ENCODE measurements at regions not wholly inside any gene's neighbourhood (a gene's known extent, or its start where the extent isn't known, plus 50 kb on each side); places are given as distances from the start of the nearest gene placed in this dataset.

- ChIA-PET CTCF (no interaction called here), POLR2A (ENCODE audit: unreplicated experiment) (no interaction called here)
- Histone ChIP-seq H3K79me2 (ENCODE audit: low read depth) (no peaks in the 10 kb centered on the region), H3K4me1 (replicated peaks; ENCODE audit: insufficient read depth) (no peaks in the 10 kb centered on the region), H4K20me1 (ENCODE audit: insufficient read depth) (no peaks in the 10 kb centered on the region), H3F3A (ENCODE audit: insufficient read depth, low read depth) (no peaks in the 10 kb centered on the region), H2AFZ (no peak overlapping the region), H3K27me3 (ENCODE audit: insufficient read depth, low read depth) (no peaks in the 10 kb centered on the region), H3K4me3 (no peak overlapping the region), H3K4me2 (no peak overlapping the region), H3K36me3 (ENCODE audit: low read depth) (no peaks in the 10 kb centered on the region), H3K27ac (no peak overlapping the region), H3K9me3 (ENCODE audit: insufficient read depth, low read depth) (no peaks in the 10 kb centered on the region), H3K9me2 (ENCODE audit: insufficient read depth) (no peaks in the 10 kb centered on the region)
- TF ChIP-seq CTCF (conservative IDR thresholded peaks at IDR 0.05) = no peak
- TF ChIP-seq EZH2 (IDR thresholded peaks at IDR 0.05; ENCODE audit: low read depth) = no peak
- BruUV-seq (replicated peaks) = no TSS peak
- intact Hi-C loops (cut with micrococcal nuclease; ENCODE audit: unreplicated experiment) = no loop called here
- no peak for DNase-seq
Measured at GRCh38 chr4:12961713-12962112, 522.4 kb downstream of the RAB28 start.

GRCh38 chr4:12958436-12958835 lies 525.7 kb downstream of the RAB28 start:
- no peak for TF ChIP-seq EZH2 (IDR thresholded peaks at IDR 0.05; ENCODE audit: low read depth)
- no peak for TF ChIP-seq CTCF (conservative IDR thresholded peaks at IDR 0.05)
- Histone ChIP-seq H3K27me3 (ENCODE audit: insufficient read depth, low read depth) (no peaks in the 10 kb centered on the region), H3K9me2 (ENCODE audit: insufficient read depth) (no peaks in the 10 kb centered on the region), H3K36me3 (ENCODE audit: low read depth) (no peaks in the 10 kb centered on the region), H3K27ac (no peak overlapping the region), H3F3A (ENCODE audit: insufficient read depth, low read depth) (no peaks in the 10 kb centered on the region), H3K9me3 (ENCODE audit: insufficient read depth, low read depth) (no peaks in the 10 kb centered on the region), H3K4me1 (replicated peaks; ENCODE audit: insufficient read depth) (no peaks in the 10 kb centered on the region), H3K4me3 (no peak overlapping the region), H3K79me2 (ENCODE audit: low read depth) (no peaks in the 10 kb centered on the region), H3K4me2 (no peak overlapping the region), H2AFZ (no peak overlapping the region), H4K20me1 (ENCODE audit: insufficient read depth) (no peaks in the 10 kb centered on the region)
- ChIA-PET POLR2A (ENCODE audit: unreplicated experiment) (no interaction called here), CTCF (no interaction called here)
- no TSS peak for BruUV-seq (replicated peaks)
- intact Hi-C loops (cut with micrococcal nuclease; ENCODE audit: unreplicated experiment) = no loop called here
- no peak for DNase-seq

- no peaks in the 10 kb centered on the region for H3K9me2 ChIP-seq (ENCODE audit: insufficient read depth)
- H3K36me3 ChIP-seq (ENCODE audit: low read depth) = no peaks in the 10 kb centered on the region
- BruUV-seq (replicated peaks) = no TSS peak
- H2AFZ ChIP-seq = no peak overlapping the region
- H3F3A ChIP-seq (ENCODE audit: insufficient read depth, low read depth) = no peaks in the 10 kb centered on the region
- no peak overlapping the region for H3K4me3 ChIP-seq
- no peak for TF ChIP-seq EZH2 (IDR thresholded peaks at IDR 0.05; ENCODE audit: low read depth)
- TF ChIP-seq CTCF (conservative IDR thresholded peaks at IDR 0.05) = no peak
- H3K27ac ChIP-seq = no peak overlapping the region
- no peaks in the 10 kb centered on the region for H3K4me1 ChIP-seq (replicated peaks; ENCODE audit: insufficient read depth)
- ChIA-PET POLR2A (ENCODE audit: unreplicated experiment) (no interaction called here), CTCF (no interaction called here)
- H3K4me2 ChIP-seq = no peak overlapping the region
- H4K20me1 ChIP-seq (ENCODE audit: insufficient read depth) = no peaks in the 10 kb centered on the region
- intact Hi-C loops (cut with micrococcal nuclease; ENCODE audit: unreplicated experiment) = no loop called here
- no peak for DNase-seq
- H3K9me3 ChIP-seq (ENCODE audit: insufficient read depth, low read depth) = no peaks in the 10 kb centered on the region
- no peaks in the 10 kb centered on the region for H3K27me3 ChIP-seq (ENCODE audit: insufficient read depth, low read depth)
- no peaks in the 10 kb centered on the region for H3K79me2 ChIP-seq (ENCODE audit: low read depth)
Measured at GRCh38 chr4:12957108-12957507, 527.0 kb downstream of the RAB28 start.

Measured in PC-9 (cell line).